ENCODE measurements at regions not wholly inside any gene's neighbourhood (a gene's known extent, or its start where the extent isn't known, plus 50 kb on each side); places are given as distances from the start of the nearest gene placed in this dataset.

- Histone ChIP-seq H3K36me3 (ENCODE audit: control insufficient read depth in 2 of 2, insufficient read depth in 2 of 2, low read length in 1 of 2) (no peaks in the 10 kb centered on the region), H3K9me3 (ENCODE audit: control insufficient read depth in 2 of 2, insufficient read depth in 1 of 2, low read length in 1 of 2) (peaks cover 0 to 9% of the 10 kb centered on the region in 2 donors), H3K27ac (ENCODE audit: low read depth in 1 of 2, low read length in 1 of 2) (no peak overlapping the region), H3K4me3 (ENCODE audit: low read length in 2 of 2) (no peak overlapping the region), H3K4me1 (ENCODE audit: control insufficient read depth in 2 of 2, insufficient read depth in 2 of 2, low read length in 2 of 2) (no peaks in the 10 kb centered on the region), H3K27me3 (ENCODE audit: control insufficient read depth in 2 of 2, insufficient read depth in 1 of 2, low read length in 1 of 2) (no peaks in the 10 kb centered on the region)
- 92% methylated on average over 1 of the region's 1 CpG for WGBS
- DNase-seq (ENCODE audit: low read depth in 6 of 9, low spot score in 9 of 9), result no peak
Observed at GRCh38 chr9:13876741-13877140, 437.2 kb downstream of the NFIB start.

GRCh38 chr9:13873203-13873602 lies 440.7 kb downstream of the NFIB start:
- peaks cover 0 to 9% of the 10 kb centered on the region in 2 donors for H3K9me3 ChIP-seq (ENCODE audit: control insufficient read depth in 2 of 2, insufficient read depth in 1 of 2, low read length in 1 of 2)

GRCh38 chr9:13868336-13868735 lies 445.6 kb downstream of the NFIB start:
- no peak overlapping the region for H3K27ac ChIP-seq (ENCODE audit: low read depth in 1 of 2, low read length in 1 of 2)
- no peak overlapping the region for H3K4me3 ChIP-seq (ENCODE audit: low read length in 2 of 2)
- WGBS, result 78% methylated on average over 4 of the region's 4 CpGs
- no peaks in the 10 kb centered on the region for H3K4me1 ChIP-seq (ENCODE audit: control insufficient read depth in 2 of 2, insufficient read depth in 2 of 2, low read length in 2 of 2)
- H3K9me3 ChIP-seq (ENCODE audit: control insufficient read depth in 2 of 2, insufficient read depth in 1 of 2, low read length in 1 of 2), result no peaks in the 10 kb centered on the region
- H3K27me3 ChIP-seq (ENCODE audit: control insufficient read depth in 2 of 2, insufficient read depth in 1 of 2, low read length in 1 of 2), result no peaks in the 10 kb centered on the region
- no peaks in the 10 kb centered on the region for H3K36me3 ChIP-seq (ENCODE audit: control insufficient read depth in 2 of 2, insufficient read depth in 2 of 2, low read length in 1 of 2)
- DNase-seq (ENCODE audit: low read depth in 6 of 9, low spot score in 9 of 9), result no peak

More at GRCh38 chr9:13873203-13873602, 440.7 kb downstream of the NFIB start:
- DNase-seq (ENCODE audit: low read depth in 6 of 9, low spot score in 9 of 9), result no peak
- Histone ChIP-seq H3K27ac (ENCODE audit: low read depth in 1 of 2, low read length in 1 of 2) (no peak overlapping the region), H3K4me3 (ENCODE audit: low read length in 2 of 2) (no peak overlapping the region), H3K27me3 (ENCODE audit: control insufficient read depth in 2 of 2, insufficient read depth in 1 of 2, low read length in 1 of 2) (no peaks in the 10 kb centered on the region), H3K4me1 (ENCODE audit: control insufficient read depth in 2 of 2, insufficient read depth in 2 of 2, low read length in 2 of 2) (no peaks in the 10 kb centered on the region), H3K36me3 (ENCODE audit: control insufficient read depth in 2 of 2, insufficient read depth in 2 of 2, low read length in 1 of 2) (no peaks in the 10 kb centered on the region)
- over 99% methylated on average over 3 of the region's 3 CpGs for WGBS

- Histone ChIP-seq H3K36me3 (ENCODE audit: control insufficient read depth in 2 of 2, insufficient read depth in 2 of 2, low read length in 1 of 2) (no peaks in the 10 kb centered on the region), H3K9me3 (ENCODE audit: control insufficient read depth in 2 of 2, insufficient read depth in 1 of 2, low read length in 1 of 2) (no peaks in the 10 kb centered on the region), H3K4me3 (ENCODE audit: low read length in 2 of 2) (no peak overlapping the region), H3K27ac (ENCODE audit: low read depth in 1 of 2, low read length in 1 of 2) (no peak overlapping the region), H3K27me3 (ENCODE audit: control insufficient read depth in 2 of 2, insufficient read depth in 1 of 2, low read length in 1 of 2) (no peaks in the 10 kb centered on the region), H3K4me1 (ENCODE audit: control insufficient read depth in 2 of 2, insufficient read depth in 2 of 2, low read length in 2 of 2) (no peaks in the 10 kb centered on the region)
- DNase-seq (ENCODE audit: low read depth in 6 of 9, low spot score in 9 of 9), result no peak
- 83% methylated on average over 1 of the region's 1 CpG for WGBS
Observed at GRCh38 chr9:13865869-13866268, 448.1 kb downstream of the NFIB start.

- Histone ChIP-seq H3K27me3 (ENCODE audit: control insufficient read depth in 2 of 2, insufficient read depth in 1 of 2, low read length in 1 of 2) (no peaks in the 10 kb centered on the region), H3K4me1 (ENCODE audit: control insufficient read depth in 2 of 2, insufficient read depth in 2 of 2, low read length in 2 of 2) (no peaks in the 10 kb centered on the region), H3K9me3 (ENCODE audit: control insufficient read depth in 2 of 2, insufficient read depth in 1 of 2, low read length in 1 of 2) (no peaks in the 10 kb centered on the region), H3K36me3 (ENCODE audit: control insufficient read depth in 2 of 2, insufficient read depth in 2 of 2, low read length in 1 of 2) (no peaks in the 10 kb centered on the region), H3K4me3 (ENCODE audit: low read length in 2 of 2) (no peak overlapping the region), H3K27ac (ENCODE audit: low read depth in 1 of 2, low read length in 1 of 2) (no peak overlapping the region)
- DNase-seq (ENCODE audit: low read depth in 6 of 9, low spot score in 9 of 9), result no peak
- 96% methylated on average over 1 of the region's 1 CpG for WGBS
Observed at GRCh38 chr9:13863112-13863511, 450.8 kb downstream of the NFIB start.

GRCh38 chr9:13862654-13863053 lies 451.3 kb downstream of the NFIB start:
- H3K27me3 ChIP-seq (ENCODE audit: control insufficient read depth in 2 of 2, insufficient read depth in 1 of 2, low read length in 1 of 2), result no peaks in the 10 kb centered on the region
- H3K4me3 ChIP-seq (ENCODE audit: low read length in 2 of 2), result no peak overlapping the region
- no peak overlapping the region for H3K27ac ChIP-seq (ENCODE audit: low read depth in 1 of 2, low read length in 1 of 2)
- no peaks in the 10 kb centered on the region for H3K9me3 ChIP-seq (ENCODE audit: control insufficient read depth in 2 of 2, insufficient read depth in 1 of 2, low read length in 1 of 2)
- no peaks in the 10 kb centered on the region for H3K4me1 ChIP-seq (ENCODE audit: control insufficient read depth in 2 of 2, insufficient read depth in 2 of 2, low read length in 2 of 2)
- DNase-seq (ENCODE audit: low read depth in 6 of 9, low spot score in 9 of 9), result no peak
- no peaks in the 10 kb centered on the region for H3K36me3 ChIP-seq (ENCODE audit: control insufficient read depth in 2 of 2, insufficient read depth in 2 of 2, low read length in 1 of 2)

GRCh38 chr9:13860946-13861640 lies 452.8 kb downstream of the NFIB start:
- H3K4me1 ChIP-seq (ENCODE audit: control insufficient read depth in 2 of 2, insufficient read depth in 2 of 2, low read length in 2 of 2), result no peaks in the 10 kb centered on the region
- H3K4me3 ChIP-seq (ENCODE audit: low read length in 2 of 2), result no peak overlapping the region
- H3K9me3 ChIP-seq (ENCODE audit: control insufficient read depth in 2 of 2, insufficient read depth in 1 of 2, low read length in 1 of 2), result no peaks in the 10 kb centered on the region
- DNase-seq (ENCODE audit: low read depth in 6 of 9, low spot score in 9 of 9), result no peak
- H3K27ac ChIP-seq (ENCODE audit: low read depth in 1 of 2, low read length in 1 of 2), result no peak overlapping the region
- H3K36me3 ChIP-seq (ENCODE audit: control insufficient read depth in 2 of 2, insufficient read depth in 2 of 2, low read length in 1 of 2), result no peaks in the 10 kb centered on the region
- 83% methylated on average over 3 of the region's 3 CpGs for WGBS
- H3K27me3 ChIP-seq (ENCODE audit: control insufficient read depth in 2 of 2, insufficient read depth in 1 of 2, low read length in 1 of 2), result no peaks in the 10 kb centered on the region

- Histone ChIP-seq H3K4me1 (ENCODE audit: control insufficient read depth in 2 of 2, insufficient read depth in 2 of 2, low read length in 2 of 2) (no peaks in the 10 kb centered on the region), H3K27ac (ENCODE audit: low read depth in 1 of 2, low read length in 1 of 2) (no peak overlapping the region), H3K4me3 (ENCODE audit: low read length in 2 of 2) (no peak overlapping the region), H3K36me3 (ENCODE audit: control insufficient read depth in 2 of 2, insufficient read depth in 2 of 2, low read length in 1 of 2) (no peaks in the 10 kb centered on the region), H3K27me3 (ENCODE audit: control insufficient read depth in 2 of 2, insufficient read depth in 1 of 2, low read length in 1 of 2) (no peaks in the 10 kb centered on the region), H3K9me3 (ENCODE audit: control insufficient read depth in 2 of 2, insufficient read depth in 1 of 2, low read length in 1 of 2) (no peaks in the 10 kb centered on the region)
- 93% methylated on average over 5 of the region's 5 CpGs for WGBS
- DNase-seq (ENCODE audit: low read depth in 6 of 9, low spot score in 9 of 9), result no peak
Observed at GRCh38 chr9:13860019-13860418, 453.9 kb downstream of the NFIB start.

GRCh38 chr9:13857521-13857920 lies 456.4 kb downstream of the NFIB start:
- no peak for DNase-seq (ENCODE audit: low read depth in 6 of 9, low spot score in 9 of 9)

More at GRCh38 chr9:13857521-13857920, 456.4 kb downstream of the NFIB start:
- H3K36me3 ChIP-seq (ENCODE audit: control insufficient read depth in 2 of 2, insufficient read depth in 2 of 2, low read length in 1 of 2), result no peaks in the 10 kb centered on the region
- no peaks in the 10 kb centered on the region for H3K27me3 ChIP-seq (ENCODE audit: control insufficient read depth in 2 of 2, insufficient read depth in 1 of 2, low read length in 1 of 2)
- no peaks in the 10 kb centered on the region for H3K4me1 ChIP-seq (ENCODE audit: control insufficient read depth in 2 of 2, insufficient read depth in 2 of 2, low read length in 2 of 2)
- H3K27ac ChIP-seq (ENCODE audit: low read depth in 1 of 2, low read length in 1 of 2), result no peak overlapping the region
- no peaks in the 10 kb centered on the region for H3K9me3 ChIP-seq (ENCODE audit: control insufficient read depth in 2 of 2, insufficient read depth in 1 of 2, low read length in 1 of 2)
- H3K4me3 ChIP-seq (ENCODE audit: low read length in 2 of 2), result no peak overlapping the region
